NCI-H524 treated with DMSO at 0.1 percent for 48 hours (cell line): ENCODE measurements at regions not wholly inside any gene's neighbourhood (a gene's known extent, or its start where the extent isn't known, plus 50 kb on each side); places are given as distances from the start of the nearest gene placed in this dataset.

Source experiments
- DNase-seq: peaks from one replicate; lab custom pipeline; 2025; lab: John Stamatoyannopoulos, UW

DNA sequence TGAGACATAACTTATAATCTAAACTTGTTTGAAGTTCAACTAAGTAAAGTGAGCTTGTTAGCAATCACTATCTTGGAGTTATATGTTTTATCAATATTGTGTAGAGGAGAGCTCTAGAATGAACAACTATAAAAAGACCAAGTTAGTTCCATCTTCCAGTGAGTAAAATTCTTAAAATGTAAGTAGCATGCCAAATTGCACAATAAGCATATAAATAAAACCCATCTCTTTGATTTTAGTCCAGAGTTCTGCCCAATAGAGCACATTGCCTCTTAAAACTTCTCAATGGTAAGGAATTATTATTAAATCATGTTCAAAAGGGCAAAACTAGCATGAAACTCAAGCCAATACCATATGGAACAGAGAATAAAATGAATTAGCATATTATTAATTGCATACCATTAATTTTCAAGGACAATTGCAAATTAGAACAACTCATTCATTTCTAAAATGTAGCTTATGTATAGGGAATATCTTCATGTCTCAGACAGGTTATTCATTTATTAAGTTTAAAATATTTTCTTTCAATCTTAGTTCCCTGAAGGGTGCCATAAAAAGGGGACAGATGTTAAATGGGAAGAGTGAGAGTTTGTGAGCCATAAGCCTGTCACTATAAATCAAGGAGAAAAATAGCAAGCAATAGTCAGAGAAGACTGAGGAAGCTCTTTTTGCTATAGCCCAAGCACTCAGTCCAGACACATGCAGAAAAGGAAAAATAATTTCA lies 507.6 kb downstream of the CENPC start:
- no peak for DNase-seq

DNA sequence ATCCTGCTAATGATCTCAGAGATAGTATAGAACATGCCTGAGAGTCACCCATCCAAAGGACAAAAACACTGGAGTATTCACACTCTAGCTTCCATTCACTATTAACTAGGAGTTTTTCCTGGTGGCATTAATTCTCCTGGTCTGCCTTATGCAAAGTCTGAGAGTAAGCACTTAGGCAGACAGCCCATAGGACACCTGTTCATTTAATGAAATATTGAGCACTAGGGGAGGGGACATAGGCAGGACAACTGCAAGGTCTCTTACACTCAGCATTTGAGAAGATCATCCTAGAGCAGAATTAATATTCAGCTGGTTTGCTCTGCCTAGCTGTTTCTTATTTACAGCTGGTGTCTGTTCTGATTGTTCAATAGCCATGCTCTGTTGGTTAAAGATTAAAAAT lies 508.5 kb downstream of the CENPC start:
- DNase-seq, result no peak

DNA sequence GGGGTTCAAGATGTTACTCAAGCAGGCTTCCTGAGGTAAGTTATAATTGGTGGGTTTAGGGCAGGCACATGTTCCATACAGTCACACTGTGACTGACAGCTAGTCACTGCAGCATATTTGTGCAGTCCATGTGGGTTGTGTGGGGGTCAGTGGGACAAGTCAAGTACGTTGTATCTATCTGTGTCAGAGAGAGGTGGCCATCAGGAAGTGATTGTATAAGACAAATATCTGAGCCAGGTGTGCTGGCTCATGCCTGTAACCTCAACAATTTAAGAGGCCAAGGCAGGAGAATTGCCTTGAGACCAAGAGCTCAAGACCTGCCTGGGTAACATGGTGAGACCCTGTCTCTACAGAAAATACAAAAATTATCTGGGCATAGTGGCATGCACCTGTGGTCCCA lies 509.3 kb downstream of the CENPC start:
- DNase-seq, result no peak

DNA sequence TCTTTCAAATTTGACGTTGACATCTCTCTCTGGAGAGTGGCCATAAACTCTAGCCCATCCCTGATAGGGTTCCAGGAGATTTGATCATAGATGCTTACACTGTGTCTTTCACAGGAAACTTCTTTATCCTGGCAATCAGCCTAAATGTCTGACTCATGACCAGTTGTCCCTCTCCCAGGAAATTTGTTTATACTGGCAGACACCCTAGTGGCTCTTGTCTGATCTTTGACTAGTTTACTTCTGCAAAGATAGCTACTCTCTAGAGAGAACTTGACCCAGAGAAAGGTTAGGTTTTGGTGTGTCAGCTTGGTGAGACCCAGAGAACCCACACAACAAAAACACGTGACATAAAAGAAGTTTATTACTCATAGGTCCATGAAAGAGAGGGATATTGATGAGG lies 509.8 kb downstream of the CENPC start:
- no peak for DNase-seq

DNA sequence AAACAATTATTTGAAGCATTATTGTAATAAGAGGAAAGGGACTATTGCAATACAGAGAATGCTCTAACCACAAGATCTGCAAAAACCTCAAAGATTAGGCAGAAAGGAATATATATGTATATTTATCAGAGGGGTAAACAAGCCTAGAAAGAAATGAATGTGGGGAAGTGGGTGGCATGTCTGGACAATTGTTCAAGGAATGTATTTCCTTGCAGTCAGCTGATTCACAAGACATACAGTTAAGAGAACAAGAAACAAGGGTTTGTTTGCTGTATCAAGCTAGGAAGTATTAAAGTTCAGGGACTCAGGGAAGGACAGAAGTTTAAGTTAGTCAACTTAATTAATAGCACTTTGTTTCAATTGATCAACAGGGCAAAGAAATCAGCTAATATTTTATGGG lies 514.7 kb downstream of the CENPC start:
- DNase-seq, result no peak

DNA sequence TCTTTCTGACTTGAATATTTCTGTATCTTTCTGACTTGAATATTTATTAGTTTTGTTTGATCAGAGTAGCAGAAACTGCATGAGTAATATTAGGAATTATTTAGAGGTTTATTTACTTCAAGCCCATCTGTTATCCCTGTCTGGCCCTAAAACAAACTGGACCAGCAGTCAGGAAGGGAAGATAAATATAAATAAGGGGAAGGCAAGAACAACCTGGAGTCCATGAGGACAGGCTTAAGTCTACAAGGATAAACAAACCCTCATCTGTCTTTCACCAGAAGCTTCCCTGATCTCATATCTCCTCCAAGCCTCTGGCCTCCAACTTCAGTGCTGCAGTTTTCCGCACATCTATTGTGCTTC lies 524.9 kb downstream of the CENPC start:
- no peak for DNase-seq

DNA sequence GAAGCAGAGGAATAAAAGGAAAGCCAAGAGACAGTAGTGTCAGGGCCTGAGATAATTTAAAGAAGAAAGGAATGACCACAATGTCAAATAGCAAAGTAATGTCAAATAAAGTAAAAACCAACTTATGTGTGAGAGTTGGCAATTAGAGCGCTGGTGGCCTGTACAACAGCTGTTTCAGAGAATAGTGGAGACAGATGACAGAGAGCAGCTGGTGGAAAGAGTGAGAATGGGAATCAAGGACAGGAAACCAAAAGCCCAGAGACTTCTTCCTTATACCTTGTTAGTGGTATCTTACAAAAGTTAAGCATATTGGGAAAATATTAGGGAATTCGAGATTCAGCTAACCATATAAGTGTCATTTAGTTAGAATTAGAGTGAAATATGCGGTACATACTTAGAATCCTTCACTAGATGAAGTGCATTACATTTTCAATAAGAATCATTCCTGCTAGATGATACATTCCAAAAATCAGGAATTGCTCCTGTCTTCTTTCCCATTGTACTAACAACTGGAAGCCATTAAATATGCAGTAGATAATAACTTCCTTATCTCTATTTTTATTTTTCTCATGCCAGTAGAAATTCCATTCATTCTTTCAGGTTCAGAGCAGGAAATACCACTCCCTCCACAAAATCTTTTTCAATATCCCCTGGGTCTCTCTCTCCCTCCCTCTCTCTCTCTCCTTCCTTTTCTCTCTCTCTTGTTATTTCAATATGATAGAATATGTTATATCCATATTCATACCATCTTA lies 525.4 kb downstream of the CENPC start:
- peak; percentile 63 for DNase-seq

DNA sequence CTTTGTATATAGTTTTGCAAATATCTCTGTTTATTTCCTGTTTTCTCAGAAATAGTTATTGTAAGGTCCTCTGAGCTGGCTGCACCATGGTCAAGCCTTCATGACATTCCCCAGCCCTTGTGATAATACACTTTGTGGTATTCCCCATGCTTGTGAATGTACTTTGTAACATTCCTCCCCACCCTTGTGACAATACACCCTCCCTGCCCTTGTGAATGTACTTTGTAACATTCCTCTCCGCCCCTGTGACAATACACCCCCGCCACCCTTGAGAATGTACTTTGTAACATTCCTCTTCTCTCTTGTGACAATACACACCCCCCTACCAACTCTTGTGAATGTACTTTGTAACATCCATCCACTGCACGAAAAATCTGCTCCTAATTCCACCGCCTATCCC lies 530.7 kb downstream of the CENPC start:
- no peak for DNase-seq

DNA sequence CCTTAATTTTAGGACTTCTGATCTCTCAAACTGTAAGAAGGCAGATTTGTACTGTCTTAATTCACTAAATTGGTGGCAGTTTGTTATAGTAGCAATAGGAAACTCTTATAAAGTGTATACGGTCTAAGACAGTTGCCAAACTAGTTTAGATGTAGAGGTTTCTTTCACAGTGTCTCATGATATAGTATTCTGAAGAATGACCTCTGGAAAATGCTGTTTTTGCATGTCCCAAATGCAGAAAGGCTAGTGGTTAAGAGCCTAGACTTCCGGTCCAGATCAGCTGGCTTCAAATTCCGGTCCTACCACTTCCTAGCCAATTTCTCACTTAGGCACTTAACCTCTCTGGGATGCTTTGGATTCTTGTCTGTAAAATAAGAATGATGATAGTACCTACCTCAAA lies 538.5 kb downstream of the CENPC start:
- DNase-seq, result no peak

DNA sequence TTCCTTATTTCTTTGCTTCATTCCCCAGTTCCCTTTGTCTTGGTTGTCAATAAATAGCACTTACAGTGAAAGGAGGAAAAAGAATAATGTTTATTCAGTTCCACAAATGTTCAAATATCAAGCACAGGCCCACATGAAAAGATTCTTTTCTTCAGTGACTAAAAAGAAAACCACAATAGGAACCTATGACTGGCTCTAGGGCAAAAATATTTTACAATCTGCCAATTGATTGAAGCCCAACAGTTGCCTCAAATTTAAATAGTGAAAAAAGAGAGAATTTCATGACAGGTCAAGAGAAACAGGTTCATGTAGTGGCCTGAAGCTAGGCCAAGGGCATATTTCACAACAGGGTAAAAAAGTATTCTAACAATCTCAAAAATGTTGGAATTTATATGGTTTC lies 553.8 kb downstream of the CENPC start:
- no peak for DNase-seq

DNA sequence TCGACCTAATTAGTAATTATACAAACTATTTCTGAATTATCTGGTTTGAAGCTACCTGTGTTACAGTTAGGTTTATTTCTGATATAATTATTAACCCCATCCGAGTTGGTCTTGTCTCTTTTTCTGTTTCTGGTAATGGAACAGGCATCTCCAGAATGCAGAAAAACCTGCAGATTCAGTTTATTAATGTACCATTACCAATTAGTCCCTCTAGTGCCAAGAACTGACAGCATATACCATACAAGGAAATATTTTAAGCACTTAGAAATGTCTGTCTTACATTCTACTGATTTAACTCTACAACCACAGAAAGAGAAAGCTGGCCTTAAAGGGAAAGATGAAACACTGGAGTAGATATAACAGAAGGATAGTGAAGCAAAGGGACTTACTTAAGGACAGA lies 570.6 kb downstream of the CENPC start:
- no peak for DNase-seq

DNA sequence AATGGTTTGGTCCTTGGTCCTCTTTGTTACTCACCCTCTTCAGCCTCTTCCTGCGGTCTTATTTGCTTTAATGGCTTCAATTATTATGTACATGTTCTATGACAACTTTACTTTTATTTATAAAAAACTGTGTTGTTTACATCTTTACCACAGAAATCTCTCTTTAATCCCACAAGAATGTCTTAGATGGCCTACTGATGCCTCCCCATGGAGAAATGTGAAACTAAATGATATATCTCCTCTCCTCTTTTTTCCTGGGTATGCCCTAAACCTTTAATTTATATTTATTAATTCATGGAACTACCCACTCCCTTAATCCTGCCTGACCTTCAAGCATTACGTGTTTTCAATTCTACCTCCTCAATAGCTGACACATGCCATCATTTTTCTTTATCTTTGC lies 573.2 kb downstream of the CENPC start:
- no peak for DNase-seq

DNA sequence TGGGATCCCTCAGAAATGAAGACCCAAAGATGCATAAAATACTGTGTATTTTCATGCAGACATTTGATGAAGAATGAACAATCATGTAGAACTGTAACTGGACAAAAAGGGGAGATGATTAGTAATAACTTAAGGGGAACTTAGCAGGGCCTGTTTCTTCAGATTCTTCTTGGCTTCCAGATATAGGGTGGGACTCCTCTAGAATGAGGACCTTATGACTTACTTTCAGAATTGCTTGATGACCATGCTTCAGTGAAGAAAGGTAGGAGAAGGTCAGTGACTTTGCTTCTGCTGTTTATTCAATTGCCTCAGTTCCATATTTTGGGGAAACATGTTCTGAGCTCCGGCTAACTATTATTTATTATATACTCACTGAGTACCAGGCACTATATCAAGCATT lies 580.8 kb downstream of the CENPC start:
- DNase-seq, result no peak

DNA sequence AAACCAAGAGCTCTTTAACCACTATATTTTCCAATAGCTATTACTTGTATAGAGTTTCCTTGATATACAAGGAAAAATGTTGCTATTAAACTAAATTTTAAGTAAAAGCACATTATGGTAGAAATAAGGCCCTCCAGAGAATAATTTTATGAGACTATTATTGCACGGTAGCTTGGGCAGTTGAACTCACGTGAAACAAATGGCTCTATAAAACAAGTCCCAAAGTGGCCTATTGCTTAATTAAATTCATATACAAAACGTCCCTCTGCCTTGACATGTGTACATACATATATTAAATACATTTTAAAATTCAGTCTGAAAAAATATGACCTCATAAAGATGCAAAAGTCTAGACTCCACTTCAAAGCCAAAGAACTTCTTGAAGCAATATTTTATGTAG lies 582.2 kb downstream of the CENPC start:
- DNase-seq, result no peak

DNA sequence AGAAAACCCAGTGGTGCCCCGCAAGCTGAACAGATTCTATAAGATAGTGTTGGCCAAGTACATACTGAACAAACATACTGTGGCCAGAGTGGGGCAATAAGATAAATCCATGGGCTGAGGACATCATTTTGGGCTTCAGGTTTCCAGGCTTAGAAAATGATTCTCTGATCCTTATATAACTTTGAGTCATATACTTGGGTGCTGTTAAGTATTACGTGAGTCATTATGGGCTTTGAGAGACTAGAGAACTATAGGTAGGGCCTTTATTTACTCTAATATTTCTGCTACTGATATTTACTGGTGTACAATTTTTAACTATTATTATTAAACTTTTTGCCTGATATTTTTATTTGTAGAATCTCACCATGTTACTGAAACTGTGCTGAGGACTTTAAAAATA lies 586.1 kb downstream of the CENPC start:
- DNase-seq, result no peak

DNA sequence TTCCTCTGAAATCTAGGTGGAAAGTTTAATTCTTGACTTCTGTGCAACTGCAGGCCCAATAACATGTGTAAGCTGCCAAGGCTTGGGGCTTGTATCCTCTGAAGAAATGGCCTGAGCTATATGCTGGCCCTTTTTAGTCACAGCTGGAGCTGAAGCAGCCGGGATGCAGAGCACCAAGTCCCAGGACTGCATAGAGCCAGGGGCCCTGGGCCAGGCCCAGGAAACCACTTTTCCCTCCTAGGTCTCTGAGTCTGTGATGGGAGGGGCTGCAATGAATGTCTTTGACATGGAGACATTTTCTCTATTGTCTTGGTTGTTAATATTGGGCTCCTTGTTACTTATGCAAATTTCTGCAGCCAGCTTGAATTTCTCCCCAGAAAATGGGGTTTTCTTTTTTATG lies 588.5 kb downstream of the CENPC start:
- DNase-seq, result no peak

DNA sequence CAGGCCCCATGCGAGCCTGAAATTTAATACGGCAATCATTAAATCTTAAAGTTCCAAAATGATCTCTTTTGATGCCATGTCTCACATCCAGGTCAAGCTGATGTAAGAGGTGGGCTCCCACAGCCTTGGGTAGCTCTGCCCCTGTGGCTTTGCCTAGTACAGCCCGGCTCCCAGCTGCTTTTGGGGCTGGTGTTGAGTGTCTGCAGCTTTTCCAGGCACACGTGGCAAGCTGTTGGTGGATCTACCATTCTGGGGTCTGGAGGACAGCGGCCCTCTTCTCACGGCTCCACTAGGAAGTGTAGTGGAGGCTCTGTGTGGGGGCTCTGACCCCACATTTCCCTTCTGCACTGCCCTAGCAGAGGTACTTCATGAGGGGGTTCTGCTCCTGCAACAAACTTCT lies 588.9 kb downstream of the CENPC start:
- DNase-seq, result no peak

DNA sequence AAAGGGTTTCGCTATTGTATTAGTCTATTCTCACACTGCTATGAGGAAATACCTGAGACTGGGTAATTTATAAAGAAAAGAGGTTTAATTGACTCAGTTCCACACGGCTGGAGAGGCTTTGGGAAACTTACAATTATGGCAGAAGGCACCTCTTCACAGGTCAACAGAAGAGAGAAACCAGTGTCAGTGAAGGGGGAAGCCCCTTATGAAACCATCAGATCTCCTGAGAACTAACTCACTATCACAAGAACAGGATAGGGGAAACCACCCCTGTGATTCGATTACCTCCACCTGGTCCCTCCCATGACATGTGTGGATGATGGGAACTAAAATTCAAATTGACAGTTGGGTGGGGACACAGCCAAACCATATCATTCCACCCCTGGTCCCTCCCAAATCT lies 589.5 kb downstream of the CENPC start:
- no peak for DNase-seq

DNA sequence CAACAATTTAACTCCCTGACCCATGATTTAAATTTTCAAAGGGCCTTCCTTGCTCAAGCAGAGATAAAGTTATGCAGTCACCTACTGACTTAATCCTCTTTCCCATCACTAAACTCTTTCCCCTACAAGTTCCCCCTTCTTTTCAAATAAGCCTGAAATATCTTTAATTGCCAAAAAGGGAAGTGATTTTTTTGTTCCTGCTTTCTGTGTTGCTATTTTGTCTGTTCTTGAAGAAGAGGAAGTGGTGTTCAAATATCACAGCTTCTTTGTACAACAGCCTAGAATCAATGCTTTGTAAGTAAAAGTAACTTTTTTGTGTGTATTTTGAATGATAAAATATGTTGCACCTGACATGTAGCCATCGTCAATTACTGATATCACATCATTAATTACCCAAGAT lies 595.9 kb downstream of the CENPC start:
- no peak for DNase-seq

DNA sequence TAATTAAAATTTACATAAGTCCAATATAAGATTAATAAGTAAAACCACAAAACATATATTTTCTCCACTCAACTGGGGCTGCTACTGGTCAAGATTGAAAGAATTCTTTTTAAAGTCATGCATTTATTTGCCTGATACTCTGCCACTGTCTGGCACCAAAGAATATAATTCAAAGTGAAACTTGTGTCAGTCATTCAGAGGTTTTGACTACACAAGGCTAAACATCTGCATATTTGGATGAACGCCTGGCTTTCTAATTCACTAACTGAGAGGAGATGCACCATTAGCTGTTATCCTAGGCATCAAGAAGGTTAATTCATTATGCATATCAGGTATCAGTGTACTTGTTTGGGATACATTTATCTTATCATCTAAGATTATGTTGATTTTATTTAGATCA lies 598.5 kb downstream of the CENPC start:
- DNase-seq, result no peak

DNA sequence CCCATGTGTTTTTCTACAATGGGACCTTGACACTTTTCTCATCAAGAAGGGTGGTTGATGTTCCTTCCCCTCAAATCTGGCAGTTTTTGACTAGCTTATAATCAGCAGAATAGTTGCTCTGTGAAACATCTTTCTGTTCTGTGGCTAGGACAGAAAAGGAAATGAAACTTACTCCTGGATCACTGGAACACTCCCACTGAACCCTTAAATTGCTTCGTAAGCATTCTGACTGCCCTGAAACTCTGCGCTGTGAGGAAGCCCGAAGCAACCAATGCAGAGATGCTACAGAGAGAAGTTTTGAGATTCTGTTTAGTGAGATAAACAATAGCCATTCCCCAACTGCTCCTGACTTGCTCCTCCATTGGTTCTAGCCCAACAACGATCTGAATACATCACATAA lies 602.2 kb downstream of the CENPC start:
- DNase-seq, result no peak

DNA sequence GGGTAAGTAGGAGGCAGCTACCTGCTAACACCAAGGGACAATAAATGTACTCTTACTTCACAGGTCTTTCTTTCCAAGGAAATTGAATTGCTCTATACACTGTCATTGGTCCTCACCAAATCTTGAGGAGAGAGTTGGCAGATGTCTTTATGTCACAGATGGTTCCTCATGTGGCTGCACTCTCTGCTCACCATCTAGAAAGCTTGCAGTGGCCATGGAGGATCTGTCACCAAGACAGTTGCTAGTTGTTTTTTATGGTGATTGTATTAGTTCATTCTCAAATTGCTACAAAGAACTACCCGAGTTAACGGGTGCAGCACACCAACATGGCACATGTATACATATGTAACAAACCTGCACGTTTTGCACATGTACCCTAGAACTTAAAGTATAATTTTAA lies 613.3 kb downstream of the CENPC start:
- peak; percentile 8 for DNase-seq

DNA sequence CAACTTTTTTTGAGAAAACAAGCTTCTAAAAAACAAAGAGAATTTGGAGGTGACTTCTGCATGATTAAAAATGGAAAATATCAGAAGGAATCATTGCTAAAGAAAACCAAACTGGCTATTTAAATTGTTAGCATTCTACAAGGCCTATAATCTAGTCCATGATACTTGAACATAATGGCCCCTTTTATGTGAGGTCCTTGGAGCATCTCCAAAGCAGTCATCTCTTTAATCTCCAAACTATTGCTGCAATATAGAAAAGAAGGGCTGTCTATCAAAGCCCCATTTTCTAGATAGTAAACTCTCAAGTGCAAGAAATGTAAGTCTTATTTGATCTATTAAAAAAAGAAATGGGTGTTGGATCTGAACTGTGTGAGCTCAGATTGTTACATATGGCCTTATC lies 615.1 kb downstream of the CENPC start:
- no peak for DNase-seq

DNA sequence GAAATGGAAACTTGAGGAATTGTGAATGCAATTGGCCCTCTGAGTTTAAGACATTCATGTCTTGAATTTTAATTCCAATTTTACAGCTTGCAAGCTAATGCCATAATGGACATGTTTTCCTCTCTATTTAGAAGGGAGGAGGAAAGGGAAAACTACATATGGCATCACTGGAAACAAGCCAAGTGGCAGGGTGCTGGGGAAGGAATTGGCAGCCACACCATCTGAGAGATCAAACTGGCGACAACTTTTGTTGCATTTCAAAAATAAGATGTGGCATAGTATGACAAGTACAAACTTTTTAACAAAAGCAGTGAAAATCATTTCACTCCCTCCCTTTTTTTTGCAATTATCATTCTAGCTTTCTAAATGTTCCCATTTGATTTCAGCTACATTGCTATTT lies 615.6 kb downstream of the CENPC start:
- DNase-seq, result peak; percentile 78
